Stimulated activated CD8-positive, alpha-beta memory T cell treated with anti-CD3 and anti-CD28 coated beads, Interleukin-7, amount 100 ng/mL, for 1 hour (primary cell): ENCODE measurements at regions not wholly inside any gene's neighbourhood (a gene's known extent, or its start where the extent isn't known, plus 50 kb on each side); places are given as distances from the start of the nearest gene placed in this dataset.

ENCODE experiments used
- DNase-seq, 2 donors: peaks; one replicate each; pipeline ENCODE4 v3.0.0-alpha.2; 2020; ENCODE audit warnings: low read depth in 2 of 2

GRCh38 chr11:115775846-115776245, 271.6 kb upstream of the CADM1 start:
- no peak for DNase-seq

GRCh38 chr11:115774756-115775155, 270.5 kb upstream of the CADM1 start:
- no peak for DNase-seq

GRCh38 chr11:115769891-115770290, 265.7 kb upstream of the CADM1 start:
- DNase-seq: no peak

GRCh38 chr11:115767883-115768282, 263.7 kb upstream of the CADM1 start:
- no peak for DNase-seq

DNA sequence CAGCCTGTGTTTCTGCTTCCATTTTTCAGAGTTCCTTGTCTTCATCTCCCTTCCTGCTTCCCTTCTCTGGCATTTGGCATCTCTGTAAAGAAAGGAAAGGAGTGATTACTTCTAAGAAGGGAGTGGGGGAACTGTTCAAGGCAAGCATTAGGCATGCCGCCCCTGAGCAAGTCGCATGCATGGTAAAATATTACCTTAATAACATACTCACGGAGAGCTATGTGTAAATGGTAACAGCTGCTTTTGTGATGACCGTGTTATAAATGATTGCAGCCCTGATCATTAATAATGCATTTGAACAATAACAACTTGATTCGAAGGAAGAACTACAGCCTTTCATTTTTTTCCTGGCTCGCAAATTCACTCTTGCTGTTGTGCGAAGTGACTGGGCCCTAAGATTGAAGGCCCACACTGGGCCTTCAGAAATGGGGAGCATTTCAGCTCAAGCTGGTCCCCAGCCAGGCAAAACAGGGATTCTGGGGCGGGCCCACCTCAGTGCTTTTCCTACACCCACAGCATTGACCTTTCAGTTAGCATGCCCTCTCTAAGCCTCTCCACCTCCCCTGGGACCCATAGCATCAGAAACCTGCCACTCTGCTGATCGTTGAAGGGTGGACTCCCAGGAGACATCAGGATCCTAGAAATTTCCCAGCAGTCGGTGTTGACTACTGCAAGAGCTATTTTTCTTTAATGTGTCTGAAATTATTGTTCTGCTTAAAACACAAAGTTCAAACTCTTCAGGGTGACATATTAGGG, 263.0 kb upstream of the CADM1 start:
- no peak for DNase-seq

- DNase-seq: no peak
Observed at GRCh38 chr11:115766561-115766960, 262.3 kb upstream of the CADM1 start.

- DNase-seq: no peak
Observed at GRCh38 chr11:115765803-115766239, 261.6 kb upstream of the CADM1 start.

DNA sequence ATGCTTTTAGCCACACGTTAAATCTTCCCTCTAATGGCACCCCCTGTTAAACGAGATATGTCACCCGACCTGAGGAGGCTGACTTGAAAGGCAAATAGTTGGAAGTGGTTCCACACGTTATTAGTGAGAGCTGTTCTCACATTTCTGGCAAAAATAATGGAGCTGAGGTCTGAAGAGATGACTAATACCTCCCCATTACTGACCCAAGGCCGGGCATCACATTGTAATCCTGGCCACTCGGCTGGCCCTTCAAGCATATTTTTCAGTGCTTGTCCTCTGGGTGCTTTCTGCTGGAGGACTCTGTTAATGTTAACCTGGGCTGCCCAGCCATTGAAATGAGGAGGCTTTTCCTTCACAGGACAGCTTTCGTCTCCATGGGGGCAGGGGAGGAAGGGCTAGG, 260.0 kb upstream of the CADM1 start:
- DNase-seq: no peak

GRCh38 chr11:115761817-115762216, 257.6 kb upstream of the CADM1 start:
- no peak for DNase-seq

DNA sequence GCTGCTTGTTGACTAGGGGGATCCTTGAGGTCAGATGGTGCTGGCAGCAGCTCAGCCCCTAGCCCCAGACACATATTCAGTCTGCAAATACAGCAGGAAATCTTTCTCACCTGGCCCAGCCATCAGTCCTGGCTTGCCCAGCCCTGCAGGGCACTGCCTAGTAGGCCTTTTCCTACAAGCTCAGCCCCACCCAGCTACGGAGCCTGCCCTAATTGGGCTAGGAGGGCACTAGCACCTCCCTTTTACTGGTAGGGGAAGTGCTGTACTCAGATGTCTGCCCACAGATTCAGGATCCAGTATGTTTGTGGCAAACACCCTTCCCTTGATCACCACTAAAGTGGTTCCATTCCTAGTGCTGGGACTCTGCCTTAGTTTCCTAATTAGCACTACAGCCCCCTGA, 257.1 kb upstream of the CADM1 start:
- DNase-seq: no peak

GRCh38 chr11:115760461-115761320, 256.5 kb upstream of the CADM1 start:
- DNase-seq: no peak

DNA sequence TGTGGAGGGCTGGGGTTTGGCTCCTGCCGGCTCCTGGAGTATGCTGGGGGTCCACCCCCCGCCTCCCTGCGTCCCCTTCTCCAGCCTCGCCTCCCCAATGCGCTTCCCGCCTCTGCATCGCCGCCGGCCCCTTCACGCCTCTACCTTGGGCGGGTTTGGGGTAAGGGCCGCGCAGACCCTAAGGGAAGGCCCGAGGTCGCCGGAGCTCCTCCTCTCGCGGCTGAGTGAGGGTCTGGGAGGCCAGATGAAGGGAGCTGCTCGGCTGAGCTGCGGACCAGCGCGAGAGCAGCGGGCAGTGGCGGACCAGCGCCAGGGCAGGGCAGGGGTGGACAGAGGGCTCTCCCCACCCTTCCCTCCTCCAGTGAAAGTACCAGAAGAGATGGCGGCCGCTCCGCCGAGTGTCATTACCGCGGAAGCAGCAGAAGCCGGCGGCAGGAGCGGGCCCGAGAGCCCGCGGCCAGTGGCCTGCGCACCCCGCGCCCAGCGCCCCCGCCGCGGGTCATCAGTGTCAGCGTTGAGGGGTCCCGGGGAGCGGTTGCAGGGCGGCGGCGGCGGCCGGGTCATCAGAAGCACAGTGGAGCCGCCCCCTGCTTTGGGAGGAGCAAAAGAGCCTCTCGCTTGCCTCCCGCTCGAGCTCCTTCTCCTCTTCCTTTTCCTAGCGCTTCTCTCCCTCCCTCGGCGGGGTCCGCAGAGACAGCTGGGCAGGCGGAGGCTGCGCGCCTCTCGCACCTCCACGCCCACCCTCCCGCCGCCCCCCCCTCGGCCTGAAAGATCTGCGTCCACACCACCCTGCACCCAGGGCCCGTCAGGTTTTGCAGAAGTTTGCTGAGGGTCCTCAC, 255.6 kb upstream of the CADM1 start:
- no peak for DNase-seq

DNA sequence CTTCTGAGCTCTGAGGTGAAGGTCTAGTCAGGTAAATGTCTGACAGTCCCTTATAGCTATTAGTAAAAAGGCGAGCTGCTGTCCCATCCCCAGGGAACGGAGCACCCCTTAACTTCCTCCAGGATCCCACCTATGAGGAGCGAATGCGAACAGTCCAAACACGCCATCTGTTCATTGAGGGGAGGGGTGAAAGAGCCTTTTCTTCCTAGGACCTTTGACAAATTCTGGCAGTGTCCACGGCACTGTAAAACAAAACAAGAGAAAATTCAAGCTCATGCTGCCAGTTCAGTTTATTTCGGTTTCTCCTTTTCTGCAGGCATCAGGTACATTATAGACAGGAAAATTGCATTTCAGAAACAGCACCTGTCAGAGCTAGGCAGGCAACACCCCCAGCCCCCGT, 253.8 kb upstream of the CADM1 start:
- no peak for DNase-seq

GRCh38 chr11:115751243-115752015, 247.2 kb upstream of the CADM1 start:
- no peak for DNase-seq

DNA sequence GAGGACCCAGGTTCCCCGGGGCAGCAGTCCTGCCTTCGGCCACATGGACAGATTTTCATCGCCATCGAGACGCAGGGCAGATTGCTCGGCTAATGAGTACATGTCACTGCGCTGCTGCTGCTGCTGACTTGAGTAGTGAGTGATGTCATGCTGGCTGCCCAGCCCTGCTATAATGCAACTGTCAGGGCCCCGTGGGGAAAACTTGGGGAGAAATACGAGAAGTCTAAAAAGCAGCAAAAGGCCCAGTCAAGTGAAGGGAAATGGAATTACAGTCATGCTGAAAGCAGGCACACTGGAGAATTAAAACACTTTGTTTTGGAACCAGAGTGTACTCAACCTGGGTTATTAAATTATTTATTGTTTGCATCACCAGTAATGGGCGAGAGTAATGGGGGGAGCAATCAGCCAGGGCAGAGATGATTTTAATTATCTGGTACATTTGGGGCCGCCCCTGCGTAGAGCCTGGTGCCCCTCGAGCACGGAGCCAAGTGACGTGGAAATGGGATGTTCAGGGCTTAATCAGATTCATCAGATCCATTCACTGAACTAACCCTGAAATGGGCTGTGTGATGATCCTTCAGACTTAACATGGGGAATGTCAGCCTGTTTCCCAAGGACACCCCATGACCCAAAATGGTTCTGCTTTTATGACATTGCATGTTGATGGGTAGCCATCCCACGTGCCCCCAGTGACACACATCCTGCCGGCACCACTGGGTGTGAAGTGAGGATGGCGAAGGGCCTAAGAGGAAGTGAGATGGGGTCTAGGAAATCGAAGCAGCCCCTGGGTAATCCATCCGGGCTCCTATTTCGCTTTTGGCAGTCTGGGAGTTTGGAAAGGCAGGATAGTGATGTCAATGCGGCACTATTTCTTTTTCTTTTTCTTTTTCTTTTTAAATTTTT, 241.6 kb upstream of the CADM1 start:
- no peak for DNase-seq

GRCh38 chr11:115745066-115745465, 240.9 kb upstream of the CADM1 start:
- no peak for DNase-seq

- no peak for DNase-seq
Observed at GRCh38 chr11:115743719-115744118, 239.5 kb upstream of the CADM1 start.

- no peak for DNase-seq
Observed at GRCh38 chr11:115741376-115742107, 237.3 kb upstream of the CADM1 start.

DNA sequence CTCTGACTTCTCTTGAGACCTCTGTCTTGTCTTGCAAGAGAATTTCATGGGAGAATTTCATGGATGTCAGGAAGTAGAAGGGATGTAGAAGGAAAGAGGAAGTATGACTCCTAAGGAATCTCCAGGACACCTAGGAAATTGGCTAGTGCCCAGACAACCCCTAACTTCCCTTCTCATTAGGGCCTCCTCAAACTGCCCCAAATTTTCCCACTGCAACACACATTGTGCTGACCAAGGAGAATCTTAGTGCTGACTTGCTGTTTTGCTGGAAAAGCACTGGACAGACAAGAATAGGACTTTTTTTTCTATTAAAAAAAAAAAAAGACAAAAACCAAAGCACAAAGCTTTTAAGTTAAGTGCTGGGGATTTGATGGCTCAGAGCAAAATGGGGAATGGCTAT, 236.1 kb upstream of the CADM1 start:
- no peak for DNase-seq

- no peak for DNase-seq
Observed at GRCh38 chr11:115739878-115740277, 235.7 kb upstream of the CADM1 start.
